HEK293T (cell line): ENCODE measurements at regions not wholly inside any gene's neighbourhood (a gene's known extent, or its start where the extent isn't known, plus 50 kb on each side); places are given as distances from the start of the nearest gene placed in this dataset.

ENCODE experiments used
- CTCF ChIA-PET: fragments of 350-600 bp; formaldehyde crosslinking; extraction: SDS; loops from one replicate; lab custom pipeline; 2021; ENCODE audit warnings: antibody characterized with exemption, inconsistent platforms; lab: Yijun Ruan, JAX
- POLR2A ChIA-PET: fragments of 350-600 bp; formaldehyde crosslinking; extraction: SDS; loops from one replicate; lab custom pipeline; 2020; ENCODE audit warnings: antibody characterized with exemption, inconsistent platforms; lab: Yijun Ruan, JAX
- DNase-seq: peaks from one replicate; pipeline ENCODE4 v3.0.0; 2012; ENCODE audit warnings: mixed read lengths; ENCODE audit errors: extremely low spot score
- ARNT ChIP-seq: fragments of 450-650 bp; IDR thresholded peaks from 2 replicates; pipeline ENCODE4 v1.6.1; 2017; ENCODE audit warnings: mild to moderate bottlenecking
- BHLHE40 ChIP-seq: fragments of 450-650 bp; IDR thresholded peaks from 2 replicates; pipeline ENCODE4 v1.6.1; 2016; ENCODE audit warnings: mild to moderate bottlenecking, moderate library complexity, borderline replicate concordance
- CTBP1 ChIP-seq: fragments of 450-650 bp; IDR thresholded peaks from 2 replicates; pipeline ENCODE4 v1.6.1; 2016; ENCODE audit warnings: borderline replicate concordance
- ELF4 ChIP-seq: fragments of 450-650 bp; IDR thresholded peaks from 2 replicates; pipeline ENCODE4 v1.6.1; 2017; ENCODE audit warnings: antibody characterized with exemption
- FOXA1 ChIP-seq: fragments of 450-650 bp; IDR thresholded peaks from 2 replicates; pipeline ENCODE4 v1.6.1; 2016; ENCODE audit warnings: mild to moderate bottlenecking
- FOXK2 ChIP-seq: fragments of 450-650 bp; IDR thresholded peaks from 2 replicates; pipeline ENCODE4 v1.6.1; 2016; ENCODE audit warnings: mild to moderate bottlenecking
- FOXM1 ChIP-seq: fragments of 450-650 bp; IDR thresholded peaks from 2 replicates; pipeline ENCODE4 v1.6.1; 2017; ENCODE audit warnings: mild to moderate bottlenecking, borderline replicate concordance
- HDGF ChIP-seq: fragments of 450-650 bp; IDR thresholded peaks from 2 replicates; pipeline ENCODE4 v1.6.1; 2017; ENCODE audit warnings: antibody characterized with exemption, borderline replicate concordance
- L3MBTL2 ChIP-seq: fragments of 450-650 bp; conservative IDR thresholded peaks from 2 replicates; pipeline ENCODE4 v1.6.1; 2016; ENCODE audit warnings: mild to moderate bottlenecking
- LEF1 ChIP-seq: fragments of 450-650 bp; IDR thresholded peaks from 2 replicates; pipeline ENCODE4 v1.6.1; 2017; ENCODE audit warnings: mild to moderate bottlenecking, borderline replicate concordance
- NFRKB ChIP-seq: fragments of 450-650 bp; IDR thresholded peaks from 2 replicates; pipeline ENCODE4 v1.6.1; 2016; ENCODE audit warnings: mild to moderate bottlenecking, moderate library complexity
- SP1 ChIP-seq: fragments of 450-650 bp; IDR thresholded peaks from 2 replicates; pipeline ENCODE4 v1.6.1; 2017
- SUZ12 ChIP-seq: fragments of 450-650 bp; IDR thresholded peaks from 2 replicates; pipeline ENCODE4 v1.6.1; 2016; ENCODE audit warnings: mild to moderate bottlenecking
- TARDBP ChIP-seq: fragments of 450-650 bp; IDR thresholded peaks from 2 replicates; pipeline ENCODE4 v1.6.1; 2016
- ZNF384 ChIP-seq: fragments of 450-650 bp; IDR thresholded peaks from 2 replicates; pipeline ENCODE4 v1.6.1; 2016
- TF ChIP-seq, protein P1 (sequence below): fragments of 450-650 bp; IDR thresholded peaks from 2 replicates; pipeline ENCODE4 v1.6.1; 2016

DNA sequence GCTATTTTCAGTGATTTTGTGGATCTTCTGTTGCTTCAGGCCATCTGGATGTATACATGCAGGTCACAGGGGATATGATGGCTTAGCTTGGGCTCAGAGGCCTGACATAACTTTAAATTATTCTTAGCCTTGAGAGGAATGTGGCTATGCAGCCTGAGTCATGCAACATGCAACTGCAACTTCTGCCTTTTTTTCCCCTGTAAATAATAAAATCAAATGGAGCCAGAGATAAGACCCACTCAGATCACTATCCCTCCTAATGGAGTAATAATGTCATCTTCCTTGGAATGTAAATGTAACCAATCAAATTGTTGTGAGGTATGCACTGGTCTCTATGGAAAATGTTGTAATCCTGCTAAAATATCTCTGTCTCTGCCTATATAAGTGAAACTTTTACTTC lies 54.9 kb downstream of the MAGEB17 start:
- ChIA-PET POLR2A (no interaction called here), CTCF (no interaction called here)
- no peak for DNase-seq
- no peak for TF ChIP-seq TARDBP
- TF ChIP-seq FOXK2: no peak
- no peak for TF ChIP-seq ELF4
- TF ChIP-seq BHLHE40: no peak
- TF ChIP-seq ZNF384: no peak
- TF ChIP-seq FOXA1: no peak
- TF ChIP-seq CTBP1: no peak
- no peak for TF ChIP-seq L3MBTL2

DNA sequence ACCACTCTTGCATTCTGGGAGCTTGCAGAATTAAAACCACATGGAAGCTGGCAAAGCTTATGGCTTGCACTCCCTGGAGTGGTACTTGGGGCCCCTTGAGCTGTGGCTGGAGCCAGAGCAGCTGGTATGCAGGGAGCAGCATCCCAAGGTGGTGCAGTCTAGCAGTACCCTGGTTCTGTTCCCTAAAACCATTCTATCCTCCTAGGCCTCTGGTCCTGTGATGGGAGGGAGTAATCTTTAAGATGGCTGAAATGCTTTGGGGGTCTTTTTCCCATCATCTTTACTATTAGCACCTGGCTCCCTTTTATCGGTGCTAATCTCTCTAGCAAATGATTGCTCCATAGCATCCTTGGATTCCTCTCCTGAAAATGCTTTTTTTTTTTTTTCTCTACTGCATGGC lies 56.1 kb downstream of the MAGEB17 start:
- CTCF ChIA-PET: no interaction called here
- POLR2A ChIA-PET: no interaction called here
- DNase-seq: no peak
- TF ChIP-seq LEF1 (no peak), ARNT (no peak), CTBP1 (no peak)
- TF ChIP-seq, protein P1, sequence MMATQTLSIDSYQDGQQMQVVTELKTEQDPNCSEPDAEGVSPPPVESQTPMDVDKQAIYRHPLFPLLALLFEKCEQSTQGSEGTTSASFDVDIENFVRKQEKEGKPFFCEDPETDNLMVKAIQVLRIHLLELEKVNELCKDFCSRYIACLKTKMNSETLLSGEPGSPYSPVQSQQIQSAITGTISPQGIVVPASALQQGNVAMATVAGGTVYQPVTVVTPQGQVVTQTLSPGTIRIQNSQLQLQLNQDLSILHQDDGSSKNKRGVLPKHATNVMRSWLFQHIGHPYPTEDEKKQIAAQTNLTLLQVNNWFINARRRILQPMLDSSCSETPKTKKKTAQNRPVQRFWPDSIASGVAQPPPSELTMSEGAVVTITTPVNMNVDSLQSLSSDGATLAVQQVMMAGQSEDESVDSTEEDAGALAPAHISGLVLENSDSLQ: no peak

DNA sequence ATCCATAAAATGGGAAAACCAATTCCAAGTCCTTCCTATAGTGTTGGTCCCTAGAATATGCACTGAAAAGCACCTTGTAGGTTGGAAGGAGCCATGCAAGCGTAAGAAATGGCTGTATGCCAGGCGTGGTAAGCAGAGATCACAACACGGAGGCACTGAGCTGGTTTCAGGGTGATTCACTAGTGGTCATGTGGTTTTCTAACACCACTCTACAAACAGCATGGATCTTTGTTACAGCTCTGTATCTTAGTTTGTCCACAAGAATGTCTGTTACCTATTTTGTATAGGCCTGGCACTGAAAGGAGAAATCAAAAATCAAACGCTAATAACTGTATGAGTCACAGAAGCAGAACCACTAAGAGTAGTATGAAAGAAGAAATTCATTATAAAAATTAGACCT lies 71.9 kb downstream of the MAGEB17 start:
- DNase-seq: no peak
- ChIA-PET POLR2A (no interaction called here), CTCF (no interaction called here)
- TF ChIP-seq ZNF384 (no peak), SP1 (no peak), NFRKB (no peak), FOXM1 (no peak), HDGF (no peak), FOXK2 (no peak), ARNT (no peak), ELF4 (no peak), SUZ12 (no peak), L3MBTL2 (no peak), FOXA1 (no peak), CTBP1 (no peak), LEF1 (no peak), BHLHE40 (no peak)
- TF ChIP-seq, protein P1: no peak

DNA sequence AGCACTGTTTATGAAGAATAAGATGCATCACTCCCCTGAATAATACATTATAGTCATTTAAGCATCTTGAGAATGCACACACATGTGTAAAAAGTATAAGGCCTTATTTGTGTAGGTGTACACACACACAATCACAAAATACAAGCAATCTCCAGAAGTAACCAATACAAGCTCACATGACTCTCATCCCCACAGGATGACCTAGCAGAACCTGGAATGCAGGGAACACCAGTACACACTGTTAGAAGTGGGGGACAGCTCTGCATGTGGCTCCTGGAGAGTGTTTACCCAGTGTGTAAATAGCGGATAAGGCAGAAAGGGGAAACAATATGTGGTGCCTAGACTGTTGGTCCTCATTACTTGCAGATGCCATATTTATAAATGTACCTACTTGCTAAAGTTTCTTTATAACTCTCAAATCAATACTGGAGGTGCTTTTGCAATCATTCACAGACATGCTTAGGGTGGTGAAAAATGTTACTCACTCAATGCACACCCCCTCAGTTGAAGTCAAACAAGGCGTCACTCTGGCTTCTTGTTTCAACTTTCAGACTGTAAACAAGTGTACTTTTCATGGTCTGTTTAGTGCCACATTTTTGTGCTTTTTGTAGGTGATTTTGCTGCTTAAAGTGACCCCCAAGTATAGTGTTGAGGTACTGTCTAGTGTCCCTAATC lies 73.1 kb downstream of the MAGEB17 start:
- POLR2A ChIA-PET: no interaction called here

DNA sequence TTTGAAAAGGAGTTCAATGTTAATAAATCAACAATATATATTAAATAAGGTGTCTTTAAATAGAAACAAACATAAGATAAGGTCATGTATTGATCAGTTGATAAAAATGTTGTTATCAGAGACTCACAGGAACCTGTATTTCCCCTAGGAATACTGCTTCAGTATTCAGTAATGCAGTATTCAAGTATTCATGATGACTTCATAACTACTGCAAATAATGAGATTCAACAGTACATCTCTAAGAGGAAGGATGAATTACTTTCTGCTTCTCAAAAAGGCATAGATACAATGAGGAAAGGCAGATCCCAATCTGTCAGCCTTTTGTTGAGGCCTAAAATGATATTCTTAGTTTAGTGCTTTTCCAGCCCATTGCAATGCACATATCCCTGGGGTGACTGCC lies 73.7 kb downstream of the MAGEB17 start:
- CTCF ChIA-PET: no interaction called here
- TF ChIP-seq SUZ12 (no peak), FOXK2 (no peak), ARNT (no peak)
- POLR2A ChIA-PET: no interaction called here
- no peak for DNase-seq

More for the DNA sequence above, 73.1 kb downstream of the MAGEB17 start:
- CTCF ChIA-PET: no interaction called here
- no peak for DNase-seq
- no peak for TF ChIP-seq CTBP1
- no peak for TF ChIP-seq FOXA1

DNA sequence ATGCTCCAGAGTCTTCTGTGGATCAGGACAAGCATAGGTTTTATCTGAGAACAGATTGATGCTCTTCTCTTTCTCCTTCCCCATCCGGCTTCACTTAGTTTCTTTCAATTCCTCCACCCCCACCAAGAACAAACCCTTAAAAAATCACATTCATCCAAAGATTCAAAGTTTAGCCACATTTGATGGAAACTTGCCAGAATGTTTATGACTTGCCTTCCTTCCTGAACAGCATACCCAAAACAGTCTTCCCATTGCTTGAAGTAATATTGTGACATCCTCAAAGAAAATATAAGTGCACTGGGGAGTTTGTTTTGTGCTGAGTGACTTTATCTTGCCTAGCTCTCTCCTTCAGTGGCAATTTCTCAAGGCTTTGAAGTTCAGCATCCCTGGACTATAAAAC lies 83.0 kb downstream of the MAGEB17 start:
- ChIA-PET POLR2A (no interaction called here), CTCF (no interaction called here)
- DNase-seq: no peak
- TF ChIP-seq CTBP1: no peak
- no peak for TF ChIP-seq FOXM1
- no peak for TF ChIP-seq L3MBTL2
- no peak for TF ChIP-seq LEF1
- no peak for TF ChIP-seq TARDBP
- TF ChIP-seq NFRKB: no peak
- TF ChIP-seq FOXK2: no peak
- TF ChIP-seq ARNT: no peak
- TF ChIP-seq BHLHE40: no peak
- TF ChIP-seq ZNF384: no peak
- no peak for TF ChIP-seq FOXA1
- TF ChIP-seq, protein P1: no peak
- TF ChIP-seq ELF4: no peak
- no peak for TF ChIP-seq HDGF
- no peak for TF ChIP-seq SUZ12
- TF ChIP-seq SP1: no peak

DNA sequence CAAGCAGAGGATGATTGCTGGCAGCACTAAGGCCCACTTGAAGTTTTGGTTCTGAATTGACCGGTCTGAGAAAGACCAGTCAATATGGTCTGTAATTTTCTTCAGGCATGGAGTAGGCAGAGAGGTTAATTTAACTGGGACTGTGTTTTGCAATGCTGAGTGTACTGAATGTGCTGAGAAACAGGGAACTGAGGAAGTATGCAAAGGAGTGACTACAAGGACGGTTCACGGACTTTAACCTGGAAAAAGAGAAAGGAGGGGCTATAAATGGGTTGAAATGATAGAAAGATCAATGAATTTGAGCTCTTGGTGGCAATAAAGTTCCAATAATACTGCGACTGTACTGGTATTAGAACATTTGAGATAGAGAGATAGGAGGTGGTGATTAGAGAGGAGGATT lies 84.5 kb downstream of the MAGEB17 start:
- POLR2A ChIA-PET: no interaction called here
- DNase-seq: no peak
- CTCF ChIA-PET: no interaction called here
- TF ChIP-seq TARDBP (no peak), SUZ12 (no peak), LEF1 (no peak), FOXA1 (no peak), NFRKB (no peak), FOXK2 (no peak), ARNT (no peak), BHLHE40 (no peak), FOXM1 (no peak), L3MBTL2 (no peak), SP1 (no peak), ELF4 (no peak), HDGF (no peak), ZNF384 (no peak)
- TF ChIP-seq, protein P1: no peak
